ENCODE measurements at regions not wholly inside any gene's neighbourhood (a gene's known extent, or its start where the extent isn't known, plus 50 kb on each side); places are given as distances from the start of the nearest gene placed in this dataset.

GRCh38 chr2:121905201-121905600, 149.8 kb downstream of the TSN start:
- TF ChIP-seq TAF1 (IDR thresholded peaks at IDR 0.05; ENCODE audit: borderline replicate concordance, insufficient read depth, low read length) (no peak), SIN3A (IDR thresholded peaks at IDR 0.05; ENCODE audit: borderline replicate concordance, insufficient read depth, low read length) (no peak), FOXP2 (optimal IDR thresholded peaks at IDR 0.05; ENCODE audit: borderline replicate concordance, extremely low read depth, extremely low read length, insufficient read depth) (no peak), REST (IDR thresholded peaks at IDR 0.05; ENCODE audit: insufficient read depth in 1 of 2, low read depth in 2 of 2, low read length in 2 of 2) (no peak), POLR2AphosphoS5 (IDR thresholded peaks at IDR 0.05; ENCODE audit: low read depth, low read length) (no peak)

- no peak for TF ChIP-seq POLR2AphosphoS5 (IDR thresholded peaks at IDR 0.05; ENCODE audit: low read depth, low read length)
- no peak for TF ChIP-seq REST (IDR thresholded peaks at IDR 0.05; ENCODE audit: insufficient read depth in 1 of 2, low read depth in 2 of 2, low read length in 2 of 2)
- no peak for TF ChIP-seq SIN3A (IDR thresholded peaks at IDR 0.05; ENCODE audit: borderline replicate concordance, insufficient read depth, low read length)
- TF ChIP-seq TAF1 (IDR thresholded peaks at IDR 0.05; ENCODE audit: borderline replicate concordance, insufficient read depth, low read length), result no peak
These were observed 150.7 kb downstream of the TSN start for GRCh38 chr2:121906170-121906569.

GRCh38 chr2:121907928-121908327, 152.5 kb downstream of the TSN start:
- TF ChIP-seq FOXP2 (optimal IDR thresholded peaks at IDR 0.05; ENCODE audit: borderline replicate concordance, extremely low read depth, extremely low read length, insufficient read depth) (no peak), TAF1 (IDR thresholded peaks at IDR 0.05; ENCODE audit: borderline replicate concordance, insufficient read depth, low read length) (no peak)

GRCh38 chr2:121910139-121910538, 154.7 kb downstream of the TSN start:
- TF ChIP-seq POLR2AphosphoS5 (IDR thresholded peaks at IDR 0.05; ENCODE audit: low read depth, low read length) (no peak), FOXP2 (optimal IDR thresholded peaks at IDR 0.05; ENCODE audit: borderline replicate concordance, extremely low read depth, extremely low read length, insufficient read depth) (no peak), REST (IDR thresholded peaks at IDR 0.05; ENCODE audit: insufficient read depth in 1 of 2, low read depth in 2 of 2, low read length in 2 of 2) (no peak), SIN3A (IDR thresholded peaks at IDR 0.05; ENCODE audit: borderline replicate concordance, insufficient read depth, low read length) (no peak), TAF1 (IDR thresholded peaks at IDR 0.05; ENCODE audit: borderline replicate concordance, insufficient read depth, low read length) (no peak)

GRCh38 chr2:121911036-121911435, 155.6 kb downstream of the TSN start:
- TF ChIP-seq POLR2AphosphoS5 (IDR thresholded peaks at IDR 0.05; ENCODE audit: low read depth, low read length) (no peak), SIN3A (IDR thresholded peaks at IDR 0.05; ENCODE audit: borderline replicate concordance, insufficient read depth, low read length) (no peak), TAF1 (IDR thresholded peaks at IDR 0.05; ENCODE audit: borderline replicate concordance, insufficient read depth, low read length) (no peak), FOXP2 (optimal IDR thresholded peaks at IDR 0.05; ENCODE audit: borderline replicate concordance, extremely low read depth, extremely low read length, insufficient read depth) (no peak), REST (IDR thresholded peaks at IDR 0.05; ENCODE audit: insufficient read depth in 1 of 2, low read depth in 2 of 2, low read length in 2 of 2) (no peak)

Data from PFSK-1 (cell line).